ENCODE measurements at regions not wholly inside any gene's neighbourhood (a gene's known extent, or its start where the extent isn't known, plus 50 kb on each side); places are given as distances from the start of the nearest gene placed in this dataset.
"Not testable (repeated sequence)": the region's sequence is repeated elsewhere in the genome, so short reads cannot be mapped to it uniquely, and the experiment has no call there.

DNA sequence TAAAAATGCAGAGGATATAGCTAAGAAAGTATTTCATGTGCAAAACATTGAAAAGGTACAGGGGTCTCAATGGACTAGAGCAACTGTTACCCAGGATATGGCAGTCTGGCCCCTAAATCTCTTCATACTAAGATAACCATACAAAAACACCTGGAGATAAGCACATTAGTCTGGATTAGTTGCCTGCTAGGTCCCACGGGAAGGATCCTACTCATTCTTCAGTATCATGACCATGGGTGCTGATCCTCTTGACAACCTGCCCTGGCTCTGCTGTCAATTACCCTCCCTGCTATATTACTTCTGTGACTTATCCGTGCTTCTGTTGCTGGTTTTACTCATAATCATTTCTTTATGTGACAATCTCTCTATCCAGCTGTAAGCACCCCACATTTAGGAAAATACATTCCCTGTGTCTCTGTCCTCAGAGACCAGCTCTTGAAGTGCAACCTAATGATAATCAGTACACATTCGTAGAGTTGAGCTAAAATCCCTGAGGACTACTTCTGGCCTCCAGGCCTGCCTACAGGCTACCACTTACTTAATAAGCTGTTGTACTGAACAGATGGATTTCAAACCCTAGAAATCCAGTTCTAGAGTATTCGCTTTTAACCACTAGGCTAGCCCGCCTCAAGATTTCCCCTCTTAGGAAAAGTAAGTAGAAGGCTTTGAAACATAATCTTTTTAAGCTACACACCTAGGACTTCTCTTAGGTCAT is 190.5 kb upstream of the OR13F1 start:
- no peak for DNase-seq (ENCODE audit: low read depth)
- H3K4me3 ChIP-seq (replicated peaks; ENCODE audit: low read depth, low read length), result no peak overlapping the region
- TF ChIP-seq, protein P1, sequence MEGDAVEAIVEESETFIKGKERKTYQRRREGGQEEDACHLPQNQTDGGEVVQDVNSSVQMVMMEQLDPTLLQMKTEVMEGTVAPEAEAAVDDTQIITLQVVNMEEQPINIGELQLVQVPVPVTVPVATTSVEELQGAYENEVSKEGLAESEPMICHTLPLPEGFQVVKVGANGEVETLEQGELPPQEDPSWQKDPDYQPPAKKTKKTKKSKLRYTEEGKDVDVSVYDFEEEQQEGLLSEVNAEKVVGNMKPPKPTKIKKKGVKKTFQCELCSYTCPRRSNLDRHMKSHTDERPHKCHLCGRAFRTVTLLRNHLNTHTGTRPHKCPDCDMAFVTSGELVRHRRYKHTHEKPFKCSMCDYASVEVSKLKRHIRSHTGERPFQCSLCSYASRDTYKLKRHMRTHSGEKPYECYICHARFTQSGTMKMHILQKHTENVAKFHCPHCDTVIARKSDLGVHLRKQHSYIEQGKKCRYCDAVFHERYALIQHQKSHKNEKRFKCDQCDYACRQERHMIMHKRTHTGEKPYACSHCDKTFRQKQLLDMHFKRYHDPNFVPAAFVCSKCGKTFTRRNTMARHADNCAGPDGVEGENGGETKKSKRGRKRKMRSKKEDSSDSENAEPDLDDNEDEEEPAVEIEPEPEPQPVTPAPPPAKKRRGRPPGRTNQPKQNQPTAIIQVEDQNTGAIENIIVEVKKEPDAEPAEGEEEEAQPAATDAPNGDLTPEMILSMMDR (IDR thresholded peaks at IDR 0.05; ENCODE audit: low read length, missing control alignments), result no peak

- DNase-seq (ENCODE audit: low read depth); H3K4me3 ChIP-seq (replicated peaks; ENCODE audit: low read depth, low read length): not testable (repeated sequence)
Measured at GRCh38 chr9:104316201-104317009, 187.7 kb upstream of the OR13F1 start.

- no peak for DNase-seq (ENCODE audit: low read depth)
- H3K4me3 ChIP-seq (replicated peaks; ENCODE audit: low read depth, low read length), result no peak overlapping the region
- TF ChIP-seq, protein P1 (IDR thresholded peaks at IDR 0.05; ENCODE audit: low read length, missing control alignments), result no peak
Measured at GRCh38 chr9:104319198-104319597, 184.9 kb upstream of the OR13F1 start.

- TF ChIP-seq, protein P1 (IDR thresholded peaks at IDR 0.05; ENCODE audit: low read length, missing control alignments), result no peak
- H3K4me3 ChIP-seq (replicated peaks; ENCODE audit: low read depth, low read length), result no peak overlapping the region
- no peak for DNase-seq (ENCODE audit: low read depth)
Measured at GRCh38 chr9:104319685-104320084, 184.4 kb upstream of the OR13F1 start.

- TF ChIP-seq, protein P1 (IDR thresholded peaks at IDR 0.05; ENCODE audit: low read length, missing control alignments), result no peak
- H3K4me3 ChIP-seq (replicated peaks; ENCODE audit: low read depth, low read length), result no peak overlapping the region
- DNase-seq (ENCODE audit: low read depth), result no peak
Measured at GRCh38 chr9:104322596-104322995, 181.5 kb upstream of the OR13F1 start.

GRCh38 chr9:104323967-104324694 is 179.9 kb upstream of the OR13F1 start:
- DNase-seq (ENCODE audit: low read depth); H3K4me3 ChIP-seq (replicated peaks; ENCODE audit: low read depth, low read length): not testable (repeated sequence)

DNA sequence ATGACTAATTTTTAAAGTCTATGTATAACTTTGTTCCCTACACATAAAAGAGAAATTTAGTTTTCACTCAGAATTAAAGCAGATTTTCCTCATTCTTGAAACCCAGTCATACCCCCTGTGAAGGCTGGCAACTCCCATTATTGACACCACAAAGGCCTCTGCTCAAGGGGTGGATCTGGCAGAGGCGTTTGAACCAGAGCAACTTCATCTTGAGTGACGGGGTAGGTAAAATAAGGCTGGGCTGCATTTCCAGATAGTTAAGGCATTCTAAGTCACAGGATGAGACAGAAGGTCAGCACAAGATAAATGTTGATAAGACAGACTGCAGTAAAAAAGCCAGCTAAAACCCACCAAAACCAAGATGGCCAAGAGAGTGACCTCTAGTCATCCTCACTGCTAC is 177.2 kb upstream of the OR13F1 start:
- no peak for DNase-seq (ENCODE audit: low read depth)
- TF ChIP-seq, protein P1 (IDR thresholded peaks at IDR 0.05; ENCODE audit: low read length, missing control alignments), result no peak

More for the DNA sequence above, 177.2 kb upstream of the OR13F1 start:
- no peak overlapping the region for H3K4me3 ChIP-seq (replicated peaks; ENCODE audit: low read depth, low read length)
